Lower lobe of right lung (tissue), 2 donors: ENCODE measurements at regions not wholly inside any gene's neighbourhood (a gene's known extent, or its start where the extent isn't known, plus 50 kb on each side); places are given as distances from the start of the nearest gene placed in this dataset.

ENCODE experiments used
- ATAC-seq, 2 donors: fragments of 200-7000 bp; cut with Tn5 transposase; one replicate each; pipeline ENCODE4 v1.9.1; 2020 to 2022; ENCODE audit warnings: mild to moderate bottlenecking in 2 of 2, moderate library complexity in 2 of 2
- DNase-seq: peaks from one replicate; pipeline ENCODE4 v3.0.0-alpha.2; 2020
- H3K27ac ChIP-seq: fragments of 200-600 bp; one replicate; pipeline ENCODE4 v1.8.0; 2022
- H3K27me3 ChIP-seq: fragments of 200-600 bp; one replicate; pipeline ENCODE4 v1.8.0; 2022; ENCODE audit warnings: low read depth
- H3K36me3 ChIP-seq: fragments of 200-600 bp; one replicate; pipeline ENCODE4 v1.8.0; 2022; ENCODE audit warnings: mild to moderate bottlenecking
- H3K4me1 ChIP-seq: fragments of 200-600 bp; one replicate; pipeline ENCODE4 v1.8.0; 2022
- H3K4me3 ChIP-seq: fragments of 200-600 bp; one replicate; pipeline ENCODE4 v1.8.0; 2022; ENCODE audit warnings: mild to moderate bottlenecking
- H3K9me3 ChIP-seq: fragments of 200-600 bp; one replicate; pipeline ENCODE4 v1.8.0; 2022
- CTCF ChIP-seq: fragments of 200-600 bp; IDR thresholded peaks from one replicate; pipeline ENCODE4 v1.8.0; 2022; ENCODE audit warnings: antibody characterized with exemption, mild to moderate bottlenecking
- intact Hi-C: fragments of 100-400 bp; cut with DNase I; formaldehyde crosslinking; loops from one replicate; pipeline ENCODE4 v1.11.0; 2022
- donor health status: DM: no; HTN: yes; CAD: no; lungs with severe emphysema.

GRCh38 chr18:27871726-27872125, 305.2 kb downstream of the CDH2 start:
- no peaks in the 10 kb centered on the region for H3K4me1 ChIP-seq
- TF ChIP-seq CTCF, result no peak
- H3K27ac ChIP-seq, result no peak overlapping the region
- H3K4me3 ChIP-seq, result no peak overlapping the region
- no peaks in the 10 kb centered on the region for H3K9me3 ChIP-seq
- H3K27me3 ChIP-seq, result no peaks in the 10 kb centered on the region
- intact Hi-C loops, result no loop called here
- ATAC-seq (no peak), DNase-seq (no peak)
- no peaks in the 10 kb centered on the region for H3K36me3 ChIP-seq

GRCh38 chr18:27869735-27870134, 307.2 kb downstream of the CDH2 start:
- no peak overlapping the region for H3K27ac ChIP-seq
- no peaks in the 10 kb centered on the region for H3K27me3 ChIP-seq
- ATAC-seq (no peak), DNase-seq (no peak)
- no peaks in the 10 kb centered on the region for H3K9me3 ChIP-seq
- no peaks in the 10 kb centered on the region for H3K36me3 ChIP-seq
- no peaks in the 10 kb centered on the region for H3K4me1 ChIP-seq
- intact Hi-C loops, result no loop called here
- H3K4me3 ChIP-seq, result no peak overlapping the region
- TF ChIP-seq CTCF, result no peak

- intact Hi-C loops, result no loop called here
- ATAC-seq, result no peak
Measured at GRCh38 chr18:27865431-27865830, 311.5 kb downstream of the CDH2 start.

GRCh38 chr18:27863780-27864430, 313.0 kb downstream of the CDH2 start:
- ATAC-seq (no peak), DNase-seq (no peak)
- intact Hi-C loops, result no loop called here
- Histone ChIP-seq H3K4me3 (no peak overlapping the region), H3K9me3 (no peaks in the 10 kb centered on the region), H3K36me3 (no peaks in the 10 kb centered on the region), H3K4me1 (no peaks in the 10 kb centered on the region), H3K27ac (no peak overlapping the region), H3K27me3 (no peaks in the 10 kb centered on the region)
- TF ChIP-seq CTCF, result no peak

More at GRCh38 chr18:27865431-27865830, 311.5 kb downstream of the CDH2 start:
- H3K4me3 ChIP-seq, result no peak overlapping the region
- H3K36me3 ChIP-seq, result no peaks in the 10 kb centered on the region
- TF ChIP-seq CTCF, result no peak
- H3K27me3 ChIP-seq, result no peaks in the 10 kb centered on the region
- DNase-seq, result no peak
- no peaks in the 10 kb centered on the region for H3K4me1 ChIP-seq
- H3K27ac ChIP-seq, result no peak overlapping the region
- H3K9me3 ChIP-seq, result no peaks in the 10 kb centered on the region

- H3K9me3 ChIP-seq, result no peaks in the 10 kb centered on the region
- intact Hi-C loops, result no loop called here
- H3K27me3 ChIP-seq, result no peaks in the 10 kb centered on the region
- no peak for DNase-seq
- no peaks in the 10 kb centered on the region for H3K4me1 ChIP-seq
- no peaks in the 10 kb centered on the region for H3K36me3 ChIP-seq
- H3K4me3 ChIP-seq, result no peak overlapping the region
- no peak for TF ChIP-seq CTCF
- no peak for ATAC-seq
- no peak overlapping the region for H3K27ac ChIP-seq
Measured at GRCh38 chr18:27862041-27862682, 314.8 kb downstream of the CDH2 start.
